ENCODE measurements at regions not wholly inside any gene's neighbourhood (a gene's known extent, or its start where the extent isn't known, plus 50 kb on each side); places are given as distances from the start of the nearest gene placed in this dataset.
"Not testable (repeated sequence)": the region's sequence is repeated elsewhere in the genome, so short reads cannot be mapped to it uniquely, and the experiment has no call there.

GRCh38 chr3:193047461-193047860 is 129.8 kb upstream of the MB21D2 start:
- DNase-seq (ENCODE audit: low spot score): not testable (repeated sequence)

GRCh38 chr3:193048127-193048526 is 130.5 kb upstream of the MB21D2 start:
- no peak for DNase-seq (ENCODE audit: low spot score)

GRCh38 chr3:193049935-193050334 is 132.3 kb upstream of the MB21D2 start:
- no peak for DNase-seq (ENCODE audit: low spot score)

GRCh38 chr3:193051314-193051713 is 133.7 kb upstream of the MB21D2 start:
- no peak for DNase-seq (ENCODE audit: low spot score)

DNA sequence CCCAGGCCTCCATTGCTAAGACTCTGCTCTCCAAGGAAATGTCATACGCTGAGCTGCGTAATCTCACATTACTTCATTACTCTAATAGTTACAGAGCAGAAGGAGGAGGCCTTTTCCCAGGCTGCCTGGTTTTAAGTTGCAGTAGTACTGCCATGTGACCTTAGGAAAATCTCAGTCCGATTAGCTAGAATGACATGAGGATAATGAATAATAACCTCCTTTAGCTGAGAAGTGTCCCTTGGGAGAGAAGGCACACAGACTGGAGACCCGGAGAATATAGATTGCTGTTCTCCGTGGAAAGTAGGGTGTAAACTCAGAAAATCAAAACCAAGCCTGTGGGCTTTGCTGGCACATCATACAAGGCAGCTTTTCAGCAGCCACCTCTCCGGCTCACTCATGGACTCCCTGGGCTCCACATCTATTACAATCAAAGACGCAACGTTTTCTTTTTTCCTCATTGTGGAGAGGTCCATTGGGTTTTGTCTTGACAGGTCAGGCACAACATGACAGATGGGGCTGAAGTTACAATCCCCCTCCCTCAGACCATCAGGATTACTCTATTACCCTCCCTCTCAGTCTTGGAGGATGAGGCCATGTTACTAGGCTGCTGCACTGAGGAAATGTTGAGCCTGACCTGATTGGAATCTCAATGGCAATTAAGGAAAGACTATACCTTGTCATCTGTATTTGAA is 134.8 kb upstream of the MB21D2 start:
- no peak for DNase-seq (ENCODE audit: low spot score)

GRCh38 chr3:193053046-193053435 is 135.4 kb upstream of the MB21D2 start:
- DNase-seq (ENCODE audit: low spot score): no peak

DNA sequence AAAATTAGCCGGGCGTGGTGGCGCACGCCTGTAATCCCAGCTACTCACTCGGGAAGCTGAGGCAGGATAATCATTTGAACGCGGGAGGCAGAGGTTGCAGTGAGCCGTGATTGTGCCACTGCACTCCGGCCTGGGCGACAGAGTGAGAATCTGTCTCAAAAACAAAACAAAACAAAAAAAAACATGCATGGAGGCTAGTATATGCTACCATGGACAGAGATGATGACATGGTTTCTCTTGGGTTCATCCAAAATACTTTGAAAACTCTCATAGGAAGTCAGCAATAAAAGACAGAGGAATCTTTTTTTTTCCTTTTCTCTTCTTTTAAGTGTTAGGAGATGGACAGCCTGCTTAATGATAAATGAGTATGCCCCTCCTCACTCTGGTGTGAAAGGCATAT is 137.7 kb upstream of the MB21D2 start:
- DNase-seq (ENCODE audit: low spot score): no peak

DNA sequence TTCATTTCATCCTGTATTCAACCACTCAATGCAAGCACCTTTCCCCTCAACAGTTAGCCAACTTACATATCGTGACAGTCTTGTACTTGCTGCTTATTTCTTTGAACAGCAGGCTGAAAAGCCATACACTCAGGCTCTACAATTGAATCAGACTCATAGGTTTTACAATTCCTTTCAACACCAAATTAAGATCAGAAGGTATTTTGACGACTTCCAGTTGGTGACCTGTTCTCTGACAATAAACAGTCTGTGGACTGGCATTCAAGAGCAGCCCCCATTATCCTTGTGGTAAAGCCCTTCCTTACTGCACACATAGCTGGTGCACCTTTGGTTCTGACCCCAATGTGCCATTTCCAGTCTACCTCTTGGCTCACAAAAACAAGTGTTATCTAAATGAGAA is 140.0 kb upstream of the MB21D2 start:
- DNase-seq (ENCODE audit: low spot score): no peak

GRCh38 chr3:193060748-193061546 is 143.3 kb upstream of the MB21D2 start:
- no peak for DNase-seq (ENCODE audit: low spot score)

DNA sequence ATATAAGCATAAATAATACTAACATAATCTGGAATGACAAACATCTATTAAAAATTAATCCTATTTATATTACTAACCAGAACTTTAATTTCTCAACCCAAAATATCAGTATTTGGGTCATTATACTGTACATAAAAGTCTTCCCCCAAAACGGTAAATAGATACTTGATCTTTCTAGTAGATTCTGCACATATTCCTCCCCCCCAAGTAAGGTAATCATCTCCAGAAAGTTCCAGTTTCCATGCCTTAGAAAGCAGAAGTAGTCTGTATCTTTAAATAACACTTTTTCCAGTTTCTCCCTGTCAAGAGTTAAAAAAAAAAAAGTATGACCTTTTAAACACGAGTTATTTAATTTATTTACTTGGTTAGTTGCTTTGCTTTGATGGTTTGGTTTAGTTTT is 150.7 kb upstream of the MB21D2 start:
- no peak for DNase-seq (ENCODE audit: low spot score)

DNA sequence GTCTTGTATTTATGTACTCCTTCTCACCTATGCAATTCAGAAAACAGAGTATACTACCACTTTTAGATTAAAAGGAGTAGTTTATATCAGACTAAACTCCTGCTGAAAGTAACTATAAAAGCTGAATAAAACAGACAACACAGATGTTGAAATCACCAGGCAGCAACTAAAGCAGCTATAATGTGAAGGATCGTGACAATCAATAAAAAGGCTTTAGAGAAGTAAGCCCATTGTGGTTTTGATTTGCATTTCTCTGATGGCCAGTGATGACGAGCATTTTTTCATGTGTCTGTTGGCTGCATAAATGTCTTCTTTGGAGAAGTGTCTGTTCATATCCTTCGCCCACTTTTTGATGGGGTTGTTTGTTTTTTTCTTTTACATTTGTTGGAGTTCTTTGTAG is 152.1 kb upstream of the MB21D2 start:
- not testable (repeated sequence) for DNase-seq (ENCODE audit: low spot score)

DNA sequence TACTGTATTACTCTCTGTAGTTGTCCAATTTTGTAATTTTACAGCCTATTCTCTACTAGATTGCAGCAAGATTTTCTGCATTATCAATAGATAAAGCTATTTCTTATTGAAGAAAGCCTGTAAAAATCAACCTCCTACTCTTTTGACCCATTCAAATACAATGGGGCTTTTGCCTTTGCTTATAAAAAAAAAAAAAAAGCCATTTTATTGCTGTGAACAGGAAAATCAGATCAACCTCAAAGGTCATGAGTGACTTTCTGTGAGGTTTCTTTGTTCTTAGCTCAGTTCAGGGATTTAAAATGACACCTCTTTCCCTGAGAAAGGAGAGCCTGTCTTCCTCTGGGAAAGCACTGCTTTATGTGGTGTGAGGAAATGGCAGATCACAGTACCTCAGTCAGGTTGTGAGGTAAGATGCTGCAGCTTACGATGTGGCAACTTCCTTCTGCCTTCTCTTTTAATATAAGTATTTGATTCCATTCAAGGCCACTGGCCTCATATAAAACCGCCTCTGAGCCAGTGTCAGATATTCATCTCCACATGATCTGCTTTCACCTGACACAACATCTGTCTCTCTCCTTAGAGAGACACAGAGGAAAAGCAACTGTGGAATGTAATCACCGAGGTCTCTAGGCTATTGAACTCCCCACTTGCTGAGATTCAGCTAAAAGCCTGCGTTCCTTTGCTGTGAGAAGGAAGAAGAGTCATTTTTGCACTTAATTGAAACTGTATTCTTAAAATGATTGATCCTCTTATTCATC is 161.5 kb upstream of the MB21D2 start:
- no peak for DNase-seq (ENCODE audit: low spot score)

- no peak for DNase-seq (ENCODE audit: low spot score)
Observed at GRCh38 chr3:193080821-193081365, 160.1 kb upstream of the PLAAT1 start.

- DNase-seq (ENCODE audit: low spot score): no peak
Observed at GRCh38 chr3:193085655-193086054, 155.4 kb upstream of the PLAAT1 start.

- DNase-seq (ENCODE audit: low spot score): no peak
Observed at GRCh38 chr3:193086681-193087080, 154.3 kb upstream of the PLAAT1 start.

GRCh38 chr3:193087336-193087735 is 153.7 kb upstream of the PLAAT1 start:
- no peak for DNase-seq (ENCODE audit: low spot score)

- DNase-seq (ENCODE audit: low spot score): no peak
Observed at GRCh38 chr3:193095366-193095765, 145.7 kb upstream of the PLAAT1 start.

DNA sequence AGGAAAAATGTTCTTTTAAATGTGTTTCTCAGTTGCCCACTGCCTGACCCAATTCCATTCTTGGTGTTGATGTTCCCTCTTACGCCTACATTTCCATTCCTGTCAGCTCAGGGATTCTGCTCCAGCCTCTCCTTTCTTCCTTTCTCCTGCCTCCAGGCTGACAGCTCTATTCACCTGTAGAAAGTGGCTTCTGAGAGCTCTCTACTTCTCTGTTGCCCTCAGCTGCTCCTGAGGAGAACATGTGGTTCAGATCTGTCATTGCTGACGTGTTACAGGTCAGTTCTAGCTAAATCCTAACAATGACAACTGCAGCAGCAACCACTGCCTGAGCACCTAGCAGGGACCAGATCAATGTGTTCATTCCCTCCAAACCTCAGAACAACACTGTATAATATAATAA is 144.9 kb upstream of the PLAAT1 start:
- DNase-seq (ENCODE audit: low spot score): no peak

DNA sequence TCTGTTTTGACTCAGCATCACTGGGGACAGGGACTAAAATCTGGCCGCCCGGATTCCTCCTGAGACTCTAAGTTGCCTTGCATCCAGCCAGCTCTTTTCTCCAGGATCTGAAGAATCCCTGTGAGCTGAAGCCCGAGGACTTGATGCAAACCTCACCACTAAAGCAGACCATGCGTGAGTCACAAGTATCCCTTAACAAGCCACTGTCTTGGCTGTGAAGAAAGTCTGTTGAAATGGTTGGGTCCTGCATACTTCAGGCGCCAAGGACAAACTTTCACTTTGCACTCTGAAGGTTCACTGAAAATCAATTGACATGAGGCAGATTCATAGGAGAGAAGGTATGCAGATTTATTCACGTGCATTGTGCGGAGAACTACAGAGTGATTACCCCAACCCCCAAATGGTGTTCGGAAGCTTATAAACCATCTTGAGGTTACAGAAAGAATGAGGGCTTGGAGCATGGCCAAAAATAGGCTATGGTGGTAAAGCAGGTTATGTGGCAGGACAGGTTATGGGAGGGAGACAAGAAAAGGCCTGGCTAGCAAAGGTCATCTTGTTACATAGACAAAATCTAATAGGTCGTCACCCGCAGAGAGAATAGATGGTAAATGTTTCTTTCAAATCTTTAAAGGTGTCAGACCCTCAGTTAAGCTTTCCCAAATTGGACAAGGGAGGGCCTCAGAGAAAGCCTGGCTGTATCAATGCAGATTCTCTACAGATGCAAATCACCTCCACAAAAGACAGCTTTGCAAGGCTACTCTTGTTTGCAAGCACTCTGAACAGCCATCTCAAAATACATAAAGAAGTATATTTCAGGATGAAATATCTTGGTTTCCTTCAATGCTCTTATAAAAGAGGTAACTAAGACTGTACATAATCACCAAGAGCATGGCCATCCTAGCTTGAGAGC is 126.3 kb upstream of the PLAAT1 start:
- DNase-seq (ENCODE audit: low spot score): no peak

DNA sequence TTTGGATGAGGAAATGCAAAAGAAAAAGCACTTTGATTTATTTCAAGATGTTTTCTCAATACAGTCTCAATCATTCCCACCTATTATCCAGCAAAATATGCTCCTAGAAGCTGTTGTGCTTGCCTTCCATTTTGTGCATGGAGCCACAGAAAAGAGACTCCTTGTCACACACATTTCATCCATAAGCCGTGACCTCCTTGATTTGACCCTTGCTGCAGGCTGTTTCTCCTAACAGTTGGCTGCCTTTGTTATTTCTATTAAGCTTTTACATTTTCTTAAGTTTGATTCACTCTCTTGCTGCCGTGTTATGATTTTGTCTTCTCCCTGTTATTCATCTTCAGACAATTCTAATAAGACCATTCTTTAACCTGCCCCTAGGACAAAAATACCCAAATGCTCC is 124.2 kb upstream of the PLAAT1 start:
- no peak for DNase-seq (ENCODE audit: low spot score)

- DNase-seq (ENCODE audit: low spot score): no peak
Observed at GRCh38 chr3:193118907-193119306, 122.1 kb upstream of the PLAAT1 start.

DNA sequence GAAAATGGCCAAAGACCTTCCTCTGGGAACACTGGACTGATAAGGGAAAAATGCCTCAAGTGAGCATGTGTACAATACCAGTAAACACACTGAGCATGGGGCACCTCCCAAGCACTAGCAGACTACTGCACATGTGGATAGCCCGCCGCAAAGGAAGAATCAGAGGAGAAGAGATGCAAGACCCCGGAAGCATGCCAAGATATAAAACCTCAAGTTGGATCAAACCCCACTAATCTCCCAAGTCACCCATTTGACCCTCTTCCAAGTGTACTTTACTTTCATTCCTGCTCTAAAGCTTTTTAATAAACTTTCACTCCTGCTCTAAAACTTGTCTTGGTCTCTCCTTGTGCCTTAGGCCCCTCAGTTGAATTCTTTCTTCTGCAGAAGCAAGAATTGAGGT is 121.1 kb upstream of the PLAAT1 start:
- no peak for DNase-seq (ENCODE audit: low spot score)

Data from CD4-positive, alpha-beta T cell treated with Interleukin-6 at 100 ng/mL for 8 hours (primary cell).